ENCODE measurements at regions not wholly inside any gene's neighbourhood (a gene's known extent, or its start where the extent isn't known, plus 50 kb on each side); places are given as distances from the start of the nearest gene placed in this dataset.

DNA sequence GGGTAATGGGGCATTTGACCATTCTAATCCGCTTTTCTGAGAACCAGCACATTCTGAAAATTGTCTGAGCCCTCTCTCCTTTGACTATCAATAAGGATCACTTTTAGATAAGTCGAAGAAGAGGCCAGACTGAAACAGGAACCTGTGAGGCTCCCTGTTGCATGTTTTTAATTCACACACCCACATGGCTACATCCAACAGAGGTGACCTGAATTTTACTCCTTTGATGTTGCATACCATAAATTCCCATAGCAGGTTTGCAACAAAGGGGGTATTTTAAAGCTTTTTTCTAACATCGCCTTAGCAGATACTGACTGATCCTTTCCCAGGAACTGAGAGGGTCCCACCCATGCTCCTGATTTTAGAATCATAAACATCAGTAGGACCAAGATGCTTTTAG is 450.8 kb downstream of the USP25 start:
- no peak for DNase-seq (ENCODE audit: low read depth in 2 of 2)

DNA sequence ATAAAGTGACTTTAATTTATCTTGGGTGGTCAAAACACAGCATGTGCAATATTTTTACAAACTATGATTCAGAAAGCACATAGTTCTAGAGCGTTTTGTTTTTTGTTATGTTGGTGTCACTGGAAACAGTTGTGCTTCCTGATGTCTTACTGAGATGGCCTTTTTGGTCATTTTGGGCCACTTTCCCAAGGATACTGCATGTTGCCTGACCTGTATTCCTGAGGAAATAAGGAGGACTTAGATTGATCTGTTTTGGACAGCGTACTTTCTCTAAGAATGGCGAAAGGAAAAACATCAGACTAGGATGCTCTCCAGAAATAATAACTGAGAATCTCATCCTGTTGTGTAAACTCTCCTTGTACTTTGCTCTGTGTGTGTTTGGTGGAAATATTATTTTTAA is 451.2 kb downstream of the USP25 start:
- DNase-seq (ENCODE audit: low read depth in 2 of 2), result no peak

DNA sequence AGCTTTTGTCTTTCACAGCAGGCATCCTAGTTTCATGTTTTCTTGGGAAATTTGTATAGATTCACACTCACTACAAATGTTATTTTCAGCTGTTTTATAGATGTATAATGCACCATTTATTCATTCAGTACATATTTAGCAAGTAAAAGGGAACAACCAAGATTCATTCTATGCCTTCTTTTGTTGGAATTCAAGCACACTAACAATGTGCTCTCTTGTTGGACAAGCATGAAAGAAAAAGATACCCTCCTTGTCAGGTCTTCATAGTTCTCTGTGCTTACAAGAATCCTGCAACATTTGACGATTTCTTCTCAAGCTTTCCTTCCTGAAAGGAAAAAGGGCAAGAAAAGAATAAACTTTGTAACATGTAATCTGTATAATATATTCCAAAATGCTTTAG is 456.0 kb downstream of the USP25 start:
- DNase-seq (ENCODE audit: low read depth in 2 of 2), result no peak

DNA sequence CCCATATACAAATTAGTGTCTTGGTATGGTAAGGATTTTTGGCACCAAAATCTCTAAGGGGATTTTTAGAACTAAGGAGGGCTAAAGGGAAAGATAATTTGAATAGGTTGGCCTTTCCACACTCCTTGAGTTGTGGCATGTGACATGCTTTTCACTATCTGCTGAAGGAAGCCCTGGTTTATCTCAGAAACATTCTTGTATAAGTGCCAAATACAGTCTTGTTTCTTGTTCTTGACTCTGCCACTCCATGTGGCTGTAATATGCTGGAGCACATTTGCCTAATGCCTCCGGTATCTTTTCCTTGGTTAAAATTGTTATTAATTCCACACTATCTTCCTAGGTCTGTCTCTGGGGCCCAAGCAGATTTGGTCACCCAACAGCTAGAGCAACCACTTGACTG is 457.0 kb downstream of the USP25 start:
- no peak for DNase-seq (ENCODE audit: low read depth in 2 of 2)

DNA sequence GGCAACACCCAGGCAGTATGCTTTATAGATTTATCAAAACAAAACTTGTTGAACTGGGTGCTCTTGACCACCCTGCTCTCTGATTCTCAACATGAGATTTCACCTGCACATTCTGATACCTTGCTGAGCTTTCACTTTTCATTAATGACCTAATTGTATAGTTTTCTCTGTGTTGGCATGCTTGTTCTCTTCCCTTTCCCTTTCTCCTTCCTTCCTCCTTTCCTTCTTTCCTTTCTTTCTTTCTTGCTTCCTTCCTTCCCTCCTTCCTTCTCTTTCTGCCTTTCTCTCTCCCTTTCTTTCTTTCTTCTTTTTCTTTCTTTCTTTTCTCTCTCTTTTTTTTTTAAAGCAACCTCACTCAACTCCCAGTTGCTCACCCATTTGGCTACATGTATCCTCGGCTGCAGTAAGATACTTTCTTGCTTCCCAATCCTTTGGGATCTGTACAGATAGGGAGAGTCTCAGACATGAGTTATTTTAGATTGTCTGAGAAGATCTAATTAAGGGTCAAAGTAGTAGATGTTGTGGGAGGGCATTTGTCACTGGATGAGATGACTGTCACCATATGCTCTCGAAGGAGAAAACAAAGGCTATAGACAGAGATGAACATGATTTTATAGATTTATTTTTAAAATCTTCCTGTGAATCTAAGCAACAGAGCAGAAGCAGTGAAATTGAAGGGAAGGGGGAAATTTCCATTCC is 458.0 kb downstream of the USP25 start:
- no peak for DNase-seq (ENCODE audit: low read depth in 2 of 2)

DNA sequence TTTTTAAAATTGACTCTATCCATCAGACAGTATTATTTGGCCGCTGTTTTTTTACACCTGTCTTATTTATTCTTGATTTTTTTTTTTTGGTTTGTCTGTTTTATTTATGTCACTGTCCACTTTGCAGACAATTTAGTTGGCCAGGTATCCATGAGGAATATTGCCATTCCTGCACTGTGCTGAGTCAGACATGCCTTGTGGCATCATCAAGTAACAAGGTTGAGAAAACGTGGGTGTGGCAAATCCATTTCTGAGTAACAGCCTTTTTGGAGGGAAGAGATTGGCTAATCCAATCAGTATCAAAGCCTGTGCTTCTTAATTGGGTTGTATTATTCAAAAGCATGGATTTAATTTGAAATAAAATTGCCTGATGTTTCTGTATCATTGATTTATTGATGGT is 463.1 kb downstream of the USP25 start:
- DNase-seq (ENCODE audit: low read depth in 2 of 2), result no peak

DNA sequence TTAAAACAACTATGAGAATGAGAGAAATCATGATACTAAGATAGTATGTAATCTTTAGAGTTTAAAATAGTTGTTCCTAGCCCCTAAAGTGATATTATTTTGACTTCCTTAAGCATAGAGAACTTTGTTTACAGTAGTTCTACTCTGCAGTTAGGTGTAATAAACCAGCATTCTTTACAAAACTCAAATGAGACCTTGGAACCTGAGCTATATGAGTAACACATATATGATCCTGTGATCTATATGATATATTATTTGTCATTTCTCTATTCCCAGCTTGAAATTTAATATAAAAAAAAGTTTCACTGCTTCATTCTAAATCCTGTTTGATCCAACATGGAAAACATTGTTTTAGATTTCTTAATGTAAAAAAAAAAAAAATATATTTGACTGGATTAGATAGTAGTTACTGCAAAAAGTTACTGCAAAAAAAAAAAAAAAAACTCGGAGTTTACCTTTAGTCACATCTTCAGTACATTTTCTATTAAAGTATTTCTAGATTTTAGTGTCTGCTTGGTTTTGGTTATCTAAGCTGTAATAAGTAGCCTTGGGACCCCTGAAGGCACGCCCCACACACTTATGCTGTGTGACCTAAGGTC is 463.8 kb downstream of the USP25 start:
- DNase-seq (ENCODE audit: low read depth in 2 of 2), result no peak

DNA sequence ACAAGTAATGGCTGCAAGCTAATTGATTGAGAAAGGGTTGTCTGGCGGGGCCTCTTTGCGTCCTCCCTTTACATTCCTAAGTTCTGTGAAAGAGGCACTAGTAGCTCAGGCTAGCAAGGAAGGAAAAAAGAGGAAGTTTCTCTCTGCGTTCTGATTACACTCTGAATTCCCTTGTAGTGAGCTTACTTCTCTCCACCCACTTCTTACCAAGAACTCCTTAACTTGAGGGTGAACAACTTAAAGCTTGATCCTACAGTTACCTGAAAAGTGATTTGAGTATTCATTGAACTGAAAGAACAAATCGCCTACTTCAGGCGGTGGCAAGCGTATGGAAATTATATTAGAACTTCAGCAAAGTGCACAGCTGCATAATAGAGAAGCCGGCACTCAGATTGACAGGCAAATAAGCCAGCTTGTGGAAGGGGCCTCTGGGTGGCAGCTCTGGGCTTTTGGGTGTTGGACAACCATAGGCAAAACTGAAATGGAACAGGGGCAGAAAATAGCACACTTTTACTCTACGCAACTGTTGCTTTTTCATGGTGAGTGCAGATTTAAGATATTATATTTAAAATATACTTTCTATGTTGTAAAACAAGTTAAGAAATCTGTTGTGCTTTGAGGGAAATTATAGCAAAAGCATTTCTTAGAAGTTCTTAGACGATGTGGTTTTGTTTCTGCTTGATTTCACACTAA is 464.5 kb downstream of the USP25 start:
- no peak for DNase-seq (ENCODE audit: low read depth in 2 of 2)

DNA sequence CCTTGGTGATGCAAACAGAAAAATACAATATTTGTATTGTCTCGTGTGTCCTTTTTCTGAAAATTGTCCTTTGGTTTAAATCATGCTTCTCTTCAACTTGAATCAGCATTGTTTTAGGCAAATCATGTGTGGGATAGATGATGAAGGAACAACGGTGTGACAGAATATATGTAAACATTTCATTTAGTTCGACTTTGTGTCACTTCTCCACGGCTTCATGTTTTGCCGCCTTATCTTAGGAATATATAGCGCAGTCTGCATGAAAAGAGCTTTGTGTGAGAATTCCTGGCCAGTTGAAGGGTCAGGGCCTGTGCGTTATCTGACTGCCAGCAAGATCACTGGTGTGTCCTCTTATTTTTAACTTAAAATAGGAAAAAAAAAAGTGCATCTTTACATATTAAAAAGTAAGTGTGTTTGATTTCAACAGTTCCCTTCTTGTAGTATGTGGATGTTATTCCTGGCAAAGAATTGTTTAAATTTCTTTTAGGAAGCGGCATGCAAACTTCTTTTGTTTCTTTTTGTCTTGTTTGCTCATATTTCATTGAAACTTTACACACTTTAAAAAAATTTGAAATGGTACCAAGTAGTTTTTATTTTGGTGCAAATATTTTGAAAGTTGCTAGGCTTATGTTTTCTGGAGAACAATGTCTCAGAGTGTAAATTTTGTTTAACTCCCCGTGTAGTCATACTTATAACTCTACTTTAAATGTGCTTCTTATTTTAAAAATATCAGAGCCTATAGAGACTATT is 465.2 kb downstream of the USP25 start:
- no peak for DNase-seq (ENCODE audit: low read depth in 2 of 2)

DNA sequence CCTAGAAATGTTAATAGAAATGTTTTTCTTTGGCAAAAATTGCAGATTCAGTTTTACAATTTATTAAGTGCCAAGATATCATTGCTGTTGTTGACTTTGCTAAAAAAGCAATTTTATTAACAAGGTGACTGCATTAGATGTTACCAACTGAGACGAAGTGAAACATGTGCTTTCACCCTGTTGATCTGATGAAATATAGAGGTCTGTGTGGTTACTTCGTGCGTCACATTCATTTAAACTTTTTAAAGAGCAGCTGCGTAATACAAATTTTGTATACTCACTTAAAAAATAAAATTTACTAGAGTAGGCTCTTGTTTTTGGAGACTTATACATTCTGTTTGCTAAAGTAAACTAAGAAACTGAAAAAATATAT is 465.7 kb downstream of the USP25 start:
- no peak for DNase-seq (ENCODE audit: low read depth in 2 of 2)

DNA sequence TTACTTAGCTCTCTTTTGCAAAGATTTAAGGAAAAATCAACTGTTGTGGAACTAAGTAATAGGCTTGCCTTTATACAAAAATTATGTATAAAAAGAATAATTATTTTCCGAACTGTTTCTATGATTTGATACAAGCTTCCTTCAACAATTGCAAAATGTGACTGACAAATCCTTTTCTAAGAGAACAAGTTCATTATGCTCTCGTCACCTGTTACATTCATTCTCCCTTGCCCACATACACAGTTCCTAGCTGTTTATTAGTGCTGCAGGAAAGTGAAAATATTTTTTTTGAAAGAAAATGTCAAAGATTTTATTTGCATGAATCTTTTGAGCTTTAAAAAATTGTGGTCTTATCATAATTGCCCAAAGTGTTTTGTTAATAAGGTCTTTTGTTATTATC is 466.2 kb downstream of the USP25 start:
- DNase-seq (ENCODE audit: low read depth in 2 of 2), result no peak

DNA sequence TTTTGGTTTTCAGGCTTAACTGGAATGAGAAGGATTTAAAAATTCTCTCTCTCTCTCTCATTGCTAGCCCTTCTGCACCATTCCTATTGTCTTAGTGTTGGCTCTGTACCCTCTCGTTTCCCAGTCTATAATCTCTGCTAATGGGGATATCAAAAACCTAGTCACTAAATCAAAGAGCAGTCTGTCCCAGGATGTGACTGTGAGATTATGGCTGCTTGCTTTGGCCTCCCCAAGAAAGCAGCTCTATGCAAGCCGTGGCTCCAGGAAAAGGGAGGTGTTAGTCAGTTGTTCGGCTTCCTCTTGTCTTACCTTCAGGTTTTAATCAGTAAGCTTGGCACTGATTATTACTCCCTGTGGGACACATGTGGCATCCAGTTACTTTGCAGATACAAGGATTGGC is 468.8 kb downstream of the USP25 start:
- DNase-seq (ENCODE audit: low read depth in 2 of 2), result no peak

DNA sequence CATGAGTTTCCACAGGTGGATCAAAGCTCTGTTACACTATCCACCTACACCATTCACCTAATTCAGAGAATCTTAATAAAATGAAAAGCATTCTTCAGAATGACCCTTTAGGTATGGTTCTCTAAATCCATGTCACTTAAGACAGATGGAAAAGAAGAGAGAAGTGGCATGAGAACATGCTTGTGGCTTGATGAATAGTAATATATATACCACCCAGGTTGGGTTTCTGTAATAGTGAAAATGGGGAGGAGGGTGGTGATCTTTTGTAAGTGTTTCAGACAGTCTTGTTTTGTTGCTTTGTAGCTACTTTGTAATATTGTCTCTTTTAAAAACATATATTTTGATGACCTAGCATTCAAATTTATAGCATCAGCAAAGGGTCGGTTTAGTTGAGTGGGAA is 469.8 kb downstream of the USP25 start:
- no peak for DNase-seq (ENCODE audit: low read depth in 2 of 2)

DNA sequence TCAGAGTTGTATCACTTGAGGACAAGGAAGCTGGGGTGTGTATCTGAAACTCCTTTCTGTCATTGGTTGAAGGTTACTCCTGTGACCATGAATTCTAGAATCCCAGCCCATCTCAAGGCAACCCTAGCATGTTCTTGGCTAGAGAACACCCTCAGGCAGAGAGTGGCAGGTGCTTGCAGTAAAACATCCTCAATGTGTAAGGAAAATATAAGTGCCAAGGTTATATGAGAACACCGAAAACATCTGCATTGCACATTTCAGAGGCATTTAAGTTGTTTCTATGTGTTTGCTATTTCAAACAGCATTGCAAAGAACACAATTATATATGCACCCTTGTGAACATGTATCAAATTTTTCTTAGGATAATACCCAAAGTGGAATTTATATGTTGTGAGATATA is 471.9 kb downstream of the USP25 start:
- no peak for DNase-seq (ENCODE audit: low read depth in 2 of 2)

DNA sequence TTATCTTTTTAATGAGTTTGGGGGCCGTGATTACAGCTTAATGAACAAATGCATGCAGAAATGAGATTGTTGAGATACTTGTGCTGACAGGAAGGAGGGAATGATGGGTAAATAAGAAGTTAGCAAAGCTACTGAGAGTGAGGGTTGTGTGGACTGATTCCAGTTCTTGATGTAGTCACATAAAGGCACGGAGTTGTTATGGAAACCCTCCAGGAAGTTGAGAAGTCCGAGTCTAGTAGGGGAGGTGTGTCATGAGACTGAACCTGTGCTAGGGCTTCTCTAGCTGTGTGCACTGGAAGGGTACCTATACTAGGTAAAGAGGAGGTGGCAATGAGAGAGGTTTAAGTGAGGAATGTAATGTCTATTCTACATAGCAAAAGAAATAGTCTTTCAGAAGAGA is 475.7 kb downstream of the USP25 start:
- DNase-seq (ENCODE audit: low read depth in 2 of 2), result no peak

DNA sequence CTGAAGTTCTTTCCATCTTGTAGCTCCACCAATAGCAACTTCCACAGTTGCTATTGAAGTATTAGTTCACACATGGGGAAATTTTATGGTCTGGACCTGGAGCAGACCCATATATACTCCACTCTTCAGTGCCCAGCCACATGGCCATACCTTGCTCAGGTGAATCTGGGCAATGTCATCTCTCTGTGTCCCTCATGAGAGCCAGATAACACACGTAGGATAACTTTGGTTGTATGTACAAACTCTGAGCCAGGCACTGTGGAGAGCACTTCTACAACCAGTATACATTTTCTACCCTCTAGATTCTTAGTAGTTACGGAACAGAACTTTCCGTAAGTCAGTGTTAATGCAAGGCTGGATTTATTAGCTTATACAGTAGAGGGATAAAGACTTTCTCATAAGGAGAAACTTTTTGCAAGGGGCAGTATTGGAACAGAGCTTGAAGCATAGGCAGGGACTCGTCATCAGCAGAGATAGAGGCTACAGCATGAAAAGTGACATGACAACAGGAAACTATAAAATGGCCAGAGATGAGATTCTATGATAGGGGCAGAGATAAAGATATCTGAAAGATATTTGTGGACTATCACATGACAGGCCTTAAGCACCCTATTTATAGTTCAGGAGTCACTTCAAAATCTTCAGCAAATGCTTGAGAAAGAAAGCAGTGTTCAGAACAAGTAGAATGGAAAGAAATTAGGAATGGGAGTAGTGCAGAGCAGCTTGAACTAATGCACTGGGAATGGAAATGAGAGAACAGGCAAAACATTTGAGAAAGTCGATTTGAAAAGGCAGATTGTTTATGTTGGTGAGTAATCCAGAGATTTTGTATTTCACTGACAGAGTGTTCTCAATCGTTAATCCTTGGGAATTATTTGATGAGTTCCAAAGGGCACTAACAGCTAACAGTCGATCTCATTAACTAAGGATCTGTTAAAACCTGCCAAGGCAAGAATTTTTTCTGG is 481.8 kb downstream of the USP25 start:
- DNase-seq (ENCODE audit: low read depth in 2 of 2), result no peak

DNA sequence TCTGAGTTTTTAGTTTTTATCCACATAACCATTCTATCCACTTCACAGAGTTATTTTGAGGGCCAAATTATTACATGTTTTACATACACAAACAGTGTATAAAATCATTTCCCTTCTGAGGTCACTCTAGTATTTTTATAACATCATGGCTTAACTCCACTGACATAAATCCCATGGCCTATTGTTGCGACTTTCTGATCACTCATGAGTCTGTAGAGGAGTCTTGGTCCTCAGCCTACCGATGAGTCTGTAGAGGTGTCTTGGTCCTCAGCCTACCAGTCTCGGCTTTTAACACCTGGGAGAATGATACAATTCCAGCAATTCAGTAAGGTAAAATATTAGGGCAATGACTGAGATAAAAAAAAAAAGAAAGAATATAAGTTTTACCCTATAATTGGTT is 483.7 kb downstream of the USP25 start:
- no peak for DNase-seq (ENCODE audit: low read depth in 2 of 2)

DNA sequence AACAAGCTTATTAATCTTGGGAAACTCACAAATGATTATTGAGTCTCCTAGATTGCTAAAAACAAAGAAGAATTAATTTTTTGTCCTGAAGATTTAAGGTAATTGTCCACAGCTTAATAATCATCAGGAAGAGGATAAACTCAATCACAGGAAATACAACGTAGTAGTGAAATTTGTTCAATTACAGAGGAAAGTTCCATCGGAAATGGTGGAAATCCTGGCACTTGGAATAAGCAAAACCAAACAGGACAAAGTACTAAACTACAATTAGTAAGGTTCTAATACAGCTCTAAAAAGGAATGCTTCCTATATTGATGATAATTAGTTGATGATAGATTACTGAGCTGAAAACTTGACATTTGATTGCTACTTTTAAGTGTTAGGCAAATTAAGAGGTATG is 485.4 kb downstream of the USP25 start:
- DNase-seq (ENCODE audit: low read depth in 2 of 2), result no peak

DNA sequence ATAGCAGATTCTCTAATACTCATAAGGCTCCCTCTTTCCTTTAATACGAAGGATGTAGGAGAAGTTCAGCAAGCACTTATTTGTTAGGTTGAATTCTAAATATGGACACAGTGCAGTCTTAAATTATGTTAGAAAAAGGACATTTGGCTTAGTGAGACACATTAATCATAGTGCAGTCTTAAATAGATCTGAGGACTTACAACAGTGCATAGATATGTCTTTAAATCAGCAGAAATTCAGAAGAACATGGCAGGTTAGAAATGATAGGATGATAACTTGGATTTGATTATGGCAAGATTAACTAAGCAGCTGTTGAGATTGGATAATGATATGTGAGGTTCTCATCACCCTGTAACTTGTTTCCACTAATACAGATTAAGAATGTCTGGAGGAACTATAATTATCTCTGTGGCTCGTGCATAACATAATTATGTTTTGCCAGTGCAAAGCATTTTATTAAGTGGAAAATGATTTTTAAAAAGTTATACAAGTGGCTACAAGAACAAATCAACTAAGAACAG is 485.9 kb downstream of the USP25 start:
- no peak for DNase-seq (ENCODE audit: low read depth in 2 of 2)

DNA sequence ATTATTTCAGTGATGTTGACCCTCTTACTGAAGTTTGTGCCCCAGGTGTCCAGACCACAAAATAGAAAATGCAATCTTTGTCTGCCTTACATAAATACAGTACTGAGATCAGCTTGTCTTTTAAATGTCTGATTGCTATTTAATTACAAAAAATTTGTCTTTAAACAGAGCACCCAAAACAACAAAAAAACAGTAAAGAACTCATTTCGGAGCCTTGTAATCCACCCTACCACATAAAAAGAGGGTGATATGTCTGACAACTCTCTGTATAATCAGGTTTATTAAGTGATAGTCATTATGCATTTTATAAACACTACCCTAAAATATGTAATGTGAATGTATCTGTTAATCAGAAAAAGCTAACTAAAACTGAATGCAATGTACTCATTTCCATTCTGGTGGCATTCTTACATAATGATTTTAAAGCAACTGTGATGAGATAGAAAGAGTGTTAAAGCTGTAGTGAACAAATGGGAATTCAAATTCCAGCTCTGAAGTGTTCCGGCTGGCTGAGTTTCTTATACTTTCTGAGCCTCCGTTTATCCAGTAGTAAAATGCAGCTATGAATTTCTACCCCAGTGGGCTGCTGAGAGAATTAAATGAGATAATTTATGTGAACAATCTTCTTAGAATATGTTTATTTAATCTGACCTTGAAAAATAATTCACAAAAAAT is 486.6 kb downstream of the USP25 start:
- no peak for DNase-seq (ENCODE audit: low read depth in 2 of 2)

Measured in activated CD4-positive, alpha-beta T cell treated with anti-CD3 and anti-CD28 coated beads for 24 hours (primary cell).